Mesodermal cell (in vitro differentiated cells): ENCODE measurements at regions not wholly inside any gene's neighbourhood (a gene's known extent, or its start where the extent isn't known, plus 50 kb on each side); places are given as distances from the start of the nearest gene placed in this dataset.

Source experiments
- H3K27ac ChIP-seq: 2 replicates; pipeline ENCODE4 v1.7.0; 2013; ENCODE audit warnings: mild to moderate bottlenecking, low read depth, low read length, moderate library complexity; ENCODE audit not compliant: severe bottlenecking
- H3K36me3 ChIP-seq: 2 replicates; pipeline ENCODE4 v1.7.1; 2013; ENCODE audit warnings: mild to moderate bottlenecking, low read length, moderate library complexity; ENCODE audit not compliant: control insufficient read depth, insufficient read depth
- H3K4me1 ChIP-seq: one replicate; pipeline ENCODE4 v1.7.1; 2013; ENCODE audit warnings: mild to moderate bottlenecking, low read length; ENCODE audit not compliant: insufficient read depth, control insufficient read depth, poor library complexity, severe bottlenecking
- H3K4me3 ChIP-seq: 2 replicates; pipeline ENCODE4 v1.7.0; 2013; ENCODE audit warnings: low read length, control low read depth, mild to moderate bottlenecking; ENCODE audit not compliant: insufficient read depth, poor library complexity, severe bottlenecking; ENCODE audit errors: extremely low read depth
- H3K9me3 ChIP-seq: 2 replicates; pipeline ENCODE4 v1.7.1; 2013; ENCODE audit warnings: mild to moderate bottlenecking, low read length, moderate library complexity; ENCODE audit not compliant: control insufficient read depth
- WGBS, 2 experiments: methylation state at CpG; one replicate each; pipeline ENCODE4 v1.1.5; 2013; ENCODE audit warnings: missing lambda C conversion rate in 2 of 2; ENCODE audit not compliant: insufficient coverage in 2 of 2; 5-methylcytosine and 5-hydroxymethylcytosine counted together

GRCh38 chr10:44326474-44327030, 58.3 kb downstream of the CXCL12 start:
- H3K4me1 ChIP-seq, result no peaks in the 10 kb centered on the region
- H3K4me3 ChIP-seq, result no peak overlapping the region
- no peaks in the 10 kb centered on the region for H3K9me3 ChIP-seq
- no peaks in the 10 kb centered on the region for H3K36me3 ChIP-seq
- no peak overlapping the region for H3K27ac ChIP-seq
- 100% methylated on average over 1 of the region's 1 CpG; no CpG with 5 or more reads in 1 of the 2 experiments for WGBS, 2 experiments

- Histone ChIP-seq H3K4me1 (no peaks in the 10 kb centered on the region), H3K4me3 (no peak overlapping the region), H3K9me3 (no peaks in the 10 kb centered on the region), H3K27ac (no peak overlapping the region), H3K36me3 (no peaks in the 10 kb centered on the region)
- WGBS, 2 experiments, result 81 to 90% methylated on average over 4 to 5 of the region's 6 CpGs
Measured at GRCh38 chr10:44325596-44326307, 59.1 kb downstream of the CXCL12 start.

DNA sequence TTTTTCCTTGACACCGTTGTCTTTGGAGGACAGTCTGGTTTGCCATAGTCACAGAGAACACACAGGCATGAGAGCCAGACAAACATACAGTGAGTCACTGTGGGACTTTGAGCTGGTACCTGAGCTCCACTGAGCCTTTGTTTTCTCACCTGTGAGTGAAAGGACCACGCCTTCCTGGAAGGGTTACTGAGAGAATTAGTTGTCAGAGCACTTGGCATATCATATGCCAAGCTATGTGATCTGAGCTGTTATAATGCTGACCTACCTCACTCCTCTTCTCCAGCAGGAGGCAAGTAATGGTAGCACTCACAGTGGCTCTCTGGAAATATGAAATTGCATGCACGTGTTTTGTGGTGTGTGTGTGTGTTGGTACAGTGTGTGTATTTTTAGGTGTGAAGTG, 59.7 kb downstream of the CXCL12 start:
- Histone ChIP-seq H3K36me3 (no peaks in the 10 kb centered on the region), H3K27ac (no peak overlapping the region), H3K4me1 (no peaks in the 10 kb centered on the region), H3K4me3 (no peak overlapping the region), H3K9me3 (no peaks in the 10 kb centered on the region)
- 78 to 100% methylated on average over 1 to 2 of the region's 3 CpGs for WGBS, 2 experiments

- WGBS, 2 experiments, result 80% methylated on average over 1 of the region's 3 CpGs; no CpG with 5 or more reads in 1 of the 2 experiments
- H3K36me3 ChIP-seq, result no peaks in the 10 kb centered on the region
- H3K4me1 ChIP-seq, result no peaks in the 10 kb centered on the region
- H3K4me3 ChIP-seq, result no peak overlapping the region
- no peak overlapping the region for H3K27ac ChIP-seq
- H3K9me3 ChIP-seq, result no peaks in the 10 kb centered on the region
Measured at GRCh38 chr10:44323838-44324237, 61.1 kb downstream of the CXCL12 start.

GRCh38 chr10:44322137-44322536, 62.8 kb downstream of the CXCL12 start:
- Histone ChIP-seq H3K27ac (no peak overlapping the region), H3K9me3 (no peaks in the 10 kb centered on the region), H3K36me3 (no peaks in the 10 kb centered on the region), H3K4me1 (no peaks in the 10 kb centered on the region), H3K4me3 (no peak overlapping the region)
- 81 to 83% methylated on average over 1 to 2 of the region's 2 CpGs for WGBS, 2 experiments

DNA sequence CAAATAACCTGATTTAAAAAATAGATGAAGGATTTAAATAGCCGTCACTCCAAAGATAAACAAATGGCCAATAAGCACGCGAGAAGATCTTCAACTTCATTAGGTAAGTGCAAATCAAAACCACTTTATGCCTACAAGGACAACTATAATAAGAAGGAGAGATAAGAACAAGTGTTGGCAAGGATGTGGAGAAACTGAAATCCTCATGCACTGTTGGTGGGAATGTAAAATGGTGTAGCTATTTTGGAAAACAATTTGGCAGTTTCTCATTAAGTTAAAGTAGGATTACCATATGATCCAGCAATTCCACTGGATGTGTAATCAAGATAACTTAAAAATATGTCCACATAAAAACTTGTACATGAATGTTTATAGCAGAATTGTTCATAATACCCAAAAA, 64.1 kb downstream of the CXCL12 start:
- Histone ChIP-seq H3K9me3 (no peaks in the 10 kb centered on the region), H3K4me3 (no peak overlapping the region), H3K27ac (no peak overlapping the region), H3K36me3 (no peaks in the 10 kb centered on the region), H3K4me1 (no peaks in the 10 kb centered on the region)
- WGBS, 2 experiments, result no CpG with 5 or more reads among the region's 3 CpGs

DNA sequence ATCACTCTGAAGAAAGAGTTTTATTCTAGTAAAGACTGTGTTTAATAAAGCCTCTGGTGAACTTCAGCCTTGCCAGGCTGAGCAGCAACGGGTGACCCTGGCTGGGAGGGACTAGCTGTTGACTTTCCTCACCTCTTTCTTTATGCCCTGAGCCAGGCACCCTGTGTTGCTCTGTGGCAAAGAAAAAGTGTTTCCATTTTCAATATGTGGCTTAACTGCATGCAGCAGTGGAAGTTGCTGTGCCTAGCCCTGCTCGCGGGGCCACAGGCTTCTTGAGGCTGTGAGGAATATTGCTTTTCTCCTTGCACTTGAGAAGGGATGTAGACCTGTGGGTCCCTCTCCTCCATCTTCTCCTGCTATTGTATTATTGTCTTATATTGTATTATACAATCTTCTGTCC, 67.0 kb downstream of the CXCL12 start:
- Histone ChIP-seq H3K36me3 (no peaks in the 10 kb centered on the region), H3K4me1 (no peaks in the 10 kb centered on the region), H3K4me3 (no peak overlapping the region), H3K27ac (no peak overlapping the region), H3K9me3 (no peaks in the 10 kb centered on the region)
- 60 to 83% methylated on average over 1 of the region's 3 CpGs for WGBS, 2 experiments

DNA sequence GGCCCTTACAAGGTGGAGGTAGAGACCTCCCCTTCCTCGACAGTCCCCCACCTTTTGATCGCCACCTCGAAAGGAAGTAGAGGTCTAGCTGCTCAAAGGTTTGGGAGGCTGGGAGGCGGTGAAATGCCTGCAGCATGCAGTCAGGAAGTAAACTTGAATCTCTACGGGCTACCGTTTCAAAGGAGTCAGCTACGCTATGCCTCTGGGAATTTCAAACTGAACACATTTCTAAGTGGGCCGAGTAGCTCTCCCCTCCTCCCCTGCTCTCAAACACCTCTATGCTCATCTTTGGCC, 68.0 kb downstream of the CXCL12 start:
- Histone ChIP-seq H3K4me1 (no peaks in the 10 kb centered on the region), H3K4me3 (no peak overlapping the region), H3K9me3 (no peaks in the 10 kb centered on the region), H3K27ac (no peak overlapping the region), H3K36me3 (no peaks in the 10 kb centered on the region)
- WGBS, 2 experiments, result 80 to 81% methylated on average over 5 to 8 of the region's 8 CpGs

DNA sequence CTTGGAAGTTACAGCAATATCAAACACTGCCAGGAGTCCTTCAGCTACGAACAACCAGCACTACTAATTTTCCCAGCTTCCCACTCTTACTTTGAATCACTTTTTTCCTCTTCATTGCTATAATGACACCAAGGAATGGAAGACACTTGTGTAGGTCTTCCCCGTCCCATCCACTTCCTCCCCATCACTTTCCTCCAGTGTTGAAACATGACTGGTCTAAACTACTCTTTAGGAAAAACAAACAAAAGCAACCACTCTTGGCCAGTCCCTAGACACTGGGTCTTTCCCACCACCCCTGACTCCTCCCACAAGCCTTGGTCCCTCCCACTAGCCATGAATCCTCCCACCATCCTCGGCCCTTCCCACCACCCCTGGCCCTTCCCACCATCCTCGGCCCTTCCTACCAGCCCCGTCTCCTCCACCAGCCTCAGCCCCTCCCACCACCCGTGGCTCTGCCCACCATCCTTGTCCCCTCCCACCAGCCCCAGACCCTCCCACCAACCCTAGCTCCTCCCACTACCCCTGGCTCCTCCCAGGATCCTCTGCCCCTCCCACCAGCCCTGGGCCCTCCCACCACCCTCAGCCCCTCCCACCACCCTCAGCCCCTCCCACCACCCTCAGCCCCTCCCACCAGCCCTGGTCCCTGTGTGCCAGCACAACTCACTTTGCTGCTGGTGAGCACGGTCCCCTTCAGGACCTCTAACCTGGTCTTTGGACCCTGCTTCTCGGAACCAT, 68.5 kb downstream of the CXCL12 start:
- H3K27ac ChIP-seq, result no peak overlapping the region
- no peaks in the 10 kb centered on the region for H3K36me3 ChIP-seq
- no peaks in the 10 kb centered on the region for H3K4me1 ChIP-seq
- no peaks in the 10 kb centered on the region for H3K9me3 ChIP-seq
- 82 to 88% methylated on average over 6 to 8 of the region's 8 CpGs for WGBS, 2 experiments
- no peak overlapping the region for H3K4me3 ChIP-seq

GRCh38 chr10:44314802-44315460, 70.0 kb downstream of the CXCL12 start:
- no peaks in the 10 kb centered on the region for H3K9me3 ChIP-seq
- H3K4me1 ChIP-seq, result no peaks in the 10 kb centered on the region
- H3K27ac ChIP-seq, result no peak overlapping the region
- H3K36me3 ChIP-seq, result no peaks in the 10 kb centered on the region
- WGBS, 2 experiments, result 77 to 93% methylated on average over 5 to 6 of the region's 6 CpGs
- H3K4me3 ChIP-seq, result no peak overlapping the region
